ENCODE measurements at regions not wholly inside any gene's neighbourhood (a gene's known extent, or its start where the extent isn't known, plus 50 kb on each side); places are given as distances from the start of the nearest gene placed in this dataset.

- H3K9me3 Mint-ChIP-seq: peaks cover 4% of the 10 kb centered on the region
- H3K4me3 Mint-ChIP-seq: no peak overlapping the region
- H3K36me3 Mint-ChIP-seq (ENCODE audit: low read depth): no peaks in the 10 kb centered on the region
- H3K27ac Mint-ChIP-seq: no peak overlapping the region
- no peaks in the 10 kb centered on the region for H3K4me1 Mint-ChIP-seq (ENCODE audit: low read depth)
- H3K27me3 Mint-ChIP-seq (ENCODE audit: low read depth): no peaks in the 10 kb centered on the region
These were observed 736.2 kb downstream of the INHBA start for GRCh38 chr7:40966693-40967092.

DNA sequence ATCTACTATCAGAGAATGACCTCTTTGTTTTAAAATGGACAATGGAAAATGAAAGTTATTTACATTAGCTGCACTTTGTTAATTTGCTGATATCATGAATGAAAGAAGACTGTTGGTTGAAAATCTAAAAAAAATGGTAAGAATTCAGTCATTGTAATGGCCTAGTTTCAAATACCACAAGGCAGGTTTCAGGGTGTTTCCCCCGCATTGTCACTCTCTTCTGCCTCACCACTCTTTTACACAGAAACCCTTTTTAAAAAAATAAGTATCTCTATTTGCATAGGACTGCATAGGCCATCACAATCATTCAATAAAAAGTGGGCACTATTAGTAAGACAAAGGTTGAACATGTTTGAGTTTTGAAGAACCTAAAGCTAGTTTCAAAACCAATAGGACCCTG lies 737.1 kb downstream of the INHBA start:
- H3K27me3 Mint-ChIP-seq (ENCODE audit: low read depth): no peaks in the 10 kb centered on the region
- H3K36me3 Mint-ChIP-seq (ENCODE audit: low read depth): no peaks in the 10 kb centered on the region
- H3K4me3 Mint-ChIP-seq: no peak overlapping the region
- H3K27ac Mint-ChIP-seq: no peak overlapping the region
- H3K9me3 Mint-ChIP-seq: peaks cover 7% of the 10 kb centered on the region
- H3K4me1 Mint-ChIP-seq (ENCODE audit: low read depth): no peaks in the 10 kb centered on the region

DNA sequence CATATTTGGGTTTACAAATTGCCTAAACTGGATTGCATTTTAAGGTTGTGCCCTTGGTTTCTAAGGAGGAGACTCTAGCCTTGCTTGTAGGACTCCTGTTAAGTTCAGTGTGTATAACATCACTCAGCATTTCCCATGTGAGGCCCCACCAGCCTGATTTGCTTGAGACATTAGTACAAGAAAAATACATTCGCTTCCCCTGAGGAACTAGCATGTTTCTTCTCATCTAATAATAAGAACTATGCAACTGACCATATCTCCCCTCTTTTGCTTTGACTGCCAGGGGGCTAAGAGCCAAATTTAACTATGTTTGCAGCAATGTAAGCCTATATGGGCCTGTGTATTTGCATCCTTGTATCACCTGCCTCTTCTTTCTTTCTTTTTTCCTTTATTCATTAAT lies 737.9 kb downstream of the INHBA start:
- Mint-ChIP-seq H3K27ac (no peak overlapping the region), H3K36me3 (ENCODE audit: low read depth) (no peaks in the 10 kb centered on the region), H3K27me3 (ENCODE audit: low read depth) (no peaks in the 10 kb centered on the region), H3K9me3 (peaks cover 9% of the 10 kb centered on the region), H3K4me1 (ENCODE audit: low read depth) (no peaks in the 10 kb centered on the region), H3K4me3 (no peak overlapping the region)

DNA sequence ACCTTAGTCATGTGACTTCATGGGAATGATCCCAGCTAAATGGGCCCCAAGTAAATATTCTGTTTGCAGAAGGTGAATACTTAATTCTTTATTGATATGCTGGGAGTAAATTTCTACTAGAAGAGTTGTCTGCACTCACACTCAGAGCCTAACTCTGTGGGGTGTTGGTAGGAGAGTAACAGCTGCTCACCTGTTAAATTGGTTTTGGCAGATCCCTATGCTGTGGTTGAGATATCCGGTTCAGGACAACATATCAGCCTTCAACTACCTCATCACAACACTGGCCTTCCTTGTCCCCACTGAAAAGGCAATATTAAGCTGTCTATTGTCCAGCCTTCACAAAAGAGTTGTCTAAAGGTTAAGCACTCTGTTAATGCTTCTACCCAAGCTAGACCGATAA lies 738.3 kb downstream of the INHBA start:
- Mint-ChIP-seq H3K4me1 (ENCODE audit: low read depth) (no peaks in the 10 kb centered on the region), H3K9me3 (peaks cover 9% of the 10 kb centered on the region), H3K4me3 (no peak overlapping the region), H3K27me3 (ENCODE audit: low read depth) (no peaks in the 10 kb centered on the region), H3K27ac (no peak overlapping the region), H3K36me3 (ENCODE audit: low read depth) (no peaks in the 10 kb centered on the region)

DNA sequence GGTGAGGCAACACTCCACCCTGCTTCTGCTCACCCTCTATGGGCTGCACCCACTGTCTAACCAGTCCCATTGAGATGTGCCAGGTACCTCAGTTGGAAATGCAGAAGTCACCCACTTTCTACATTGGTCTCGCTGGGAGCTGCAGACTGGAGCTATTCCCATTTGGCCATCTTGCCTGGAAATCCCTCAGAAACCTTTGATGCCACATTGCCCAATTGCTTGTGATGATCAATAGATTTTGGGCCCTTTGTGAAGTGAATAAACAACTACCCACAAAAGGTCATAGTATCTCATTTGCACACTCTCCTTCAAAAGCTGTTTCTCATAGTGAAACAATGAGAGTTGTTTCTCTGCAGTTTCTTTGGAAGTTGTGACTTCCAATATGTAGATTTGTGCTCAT lies 742.9 kb downstream of the INHBA start:
- H3K4me3 Mint-ChIP-seq: no peak overlapping the region

DNA sequence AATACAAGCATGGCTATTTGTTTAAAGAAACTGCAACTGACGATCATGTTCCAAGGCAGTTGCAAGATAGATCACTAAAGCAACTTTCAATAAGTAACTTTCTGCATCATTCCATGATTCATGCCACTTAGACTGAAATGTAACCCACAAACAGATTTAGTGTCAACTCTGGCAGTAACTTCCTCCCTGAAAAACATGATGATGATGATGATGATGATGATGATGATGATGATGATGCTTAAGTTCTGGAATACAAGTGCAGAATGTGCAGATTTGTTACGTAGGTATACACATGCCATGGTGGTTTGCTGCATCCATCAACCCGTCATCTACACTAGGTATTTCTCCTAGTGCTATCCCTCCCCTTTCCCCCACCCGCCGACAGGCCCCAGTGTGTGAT lies 754.7 kb downstream of the INHBA start:
- no peak overlapping the region for H3K4me3 Mint-ChIP-seq
- no peaks in the 10 kb centered on the region for H3K4me1 Mint-ChIP-seq (ENCODE audit: low read depth)
- H3K36me3 Mint-ChIP-seq (ENCODE audit: low read depth): no peaks in the 10 kb centered on the region
- no peak overlapping the region for H3K27ac Mint-ChIP-seq
- H3K27me3 Mint-ChIP-seq (ENCODE audit: low read depth): no peaks in the 10 kb centered on the region
- H3K9me3 Mint-ChIP-seq: peaks cover 27% of the 10 kb centered on the region

More for the DNA sequence above, 742.9 kb downstream of the INHBA start:
- Mint-ChIP-seq H3K36me3 (ENCODE audit: low read depth) (no peaks in the 10 kb centered on the region), H3K9me3 (peaks cover 26% of the 10 kb centered on the region), H3K4me1 (ENCODE audit: low read depth) (no peaks in the 10 kb centered on the region), H3K27ac (no peak overlapping the region), H3K27me3 (ENCODE audit: low read depth) (no peaks in the 10 kb centered on the region)

DNA sequence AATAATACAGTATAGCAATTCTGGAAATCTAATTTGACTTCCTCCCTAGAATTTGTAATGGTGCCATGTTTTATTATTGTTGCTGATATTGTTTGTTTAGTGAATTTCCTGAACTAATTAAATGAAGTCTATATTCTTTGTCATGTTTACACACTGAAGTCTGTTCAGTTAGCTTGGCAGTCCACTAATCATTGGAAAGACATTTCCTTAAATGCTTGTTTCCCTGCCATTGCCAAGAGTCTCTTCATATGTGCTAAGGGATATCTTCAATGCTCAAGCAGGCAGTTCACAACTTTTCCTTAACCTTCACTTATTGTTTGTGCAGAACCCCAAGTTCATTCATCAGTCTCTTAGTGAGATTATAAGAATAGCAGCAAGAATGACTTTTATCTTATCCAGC lies 755.3 kb downstream of the INHBA start:
- no peaks in the 10 kb centered on the region for H3K36me3 Mint-ChIP-seq (ENCODE audit: low read depth)

DNA sequence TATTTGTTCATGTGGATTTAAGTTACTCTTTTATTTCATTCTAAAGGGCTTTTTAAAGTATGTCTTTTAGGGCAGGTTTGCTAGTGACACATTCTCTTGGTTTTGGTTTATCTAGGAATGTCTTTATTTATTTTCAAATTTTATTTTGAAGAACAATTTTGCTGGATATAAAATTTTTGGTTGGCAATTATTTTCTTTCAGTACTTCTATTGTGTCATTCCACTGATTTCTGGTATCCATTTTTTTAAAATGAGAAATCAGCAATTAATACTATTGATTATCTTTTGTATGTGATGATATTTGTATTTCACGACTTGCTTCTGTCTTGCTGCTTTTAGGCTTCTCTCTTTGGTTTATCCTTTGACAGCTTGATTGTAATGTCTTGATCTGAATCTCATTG lies 756.3 kb downstream of the INHBA start:
- no peaks in the 10 kb centered on the region for H3K4me1 Mint-ChIP-seq (ENCODE audit: low read depth)
- no peaks in the 10 kb centered on the region for H3K27me3 Mint-ChIP-seq (ENCODE audit: low read depth)
- no peak overlapping the region for H3K4me3 Mint-ChIP-seq
- H3K9me3 Mint-ChIP-seq: peaks cover 27% of the 10 kb centered on the region
- no peak overlapping the region for H3K27ac Mint-ChIP-seq
- H3K36me3 Mint-ChIP-seq (ENCODE audit: low read depth): no peaks in the 10 kb centered on the region

More for the DNA sequence above, 755.3 kb downstream of the INHBA start:
- Mint-ChIP-seq H3K27ac (no peak overlapping the region), H3K27me3 (ENCODE audit: low read depth) (no peaks in the 10 kb centered on the region), H3K9me3 (peaks cover 27% of the 10 kb centered on the region), H3K4me1 (ENCODE audit: low read depth) (no peaks in the 10 kb centered on the region), H3K4me3 (no peak overlapping the region)

DNA sequence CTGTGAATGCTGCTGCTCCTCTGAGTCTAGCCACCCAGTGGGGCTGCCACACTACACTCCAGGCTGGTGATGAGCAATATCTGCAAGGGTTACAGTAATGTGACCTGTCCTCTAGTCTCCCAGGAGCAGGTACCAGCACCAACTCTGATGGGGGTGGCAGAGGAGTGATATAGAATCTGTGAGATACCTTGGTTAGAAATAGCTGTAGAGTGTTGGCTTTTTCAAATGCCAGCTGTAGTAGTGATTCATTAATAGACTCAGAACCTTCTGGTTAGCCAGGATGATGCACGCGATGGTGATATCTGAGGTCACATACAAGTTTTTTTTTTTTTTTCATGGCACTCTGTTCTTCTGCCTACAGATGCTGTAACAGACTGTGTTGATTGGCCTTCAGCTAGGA lies 757.1 kb downstream of the INHBA start:
- H3K27me3 Mint-ChIP-seq (ENCODE audit: low read depth): no peaks in the 10 kb centered on the region
- no peaks in the 10 kb centered on the region for H3K4me1 Mint-ChIP-seq (ENCODE audit: low read depth)
- H3K36me3 Mint-ChIP-seq (ENCODE audit: low read depth): no peaks in the 10 kb centered on the region
- H3K27ac Mint-ChIP-seq: no peak overlapping the region
- H3K4me3 Mint-ChIP-seq: no peak overlapping the region
- H3K9me3 Mint-ChIP-seq: peaks cover 24% of the 10 kb centered on the region

GRCh38 chr7:40944981-40945585 lies 757.8 kb downstream of the INHBA start:
- Mint-ChIP-seq H3K27ac (no peak overlapping the region), H3K27me3 (ENCODE audit: low read depth) (no peaks in the 10 kb centered on the region), H3K4me3 (no peak overlapping the region), H3K36me3 (ENCODE audit: low read depth) (no peaks in the 10 kb centered on the region), H3K4me1 (ENCODE audit: low read depth) (no peaks in the 10 kb centered on the region), H3K9me3 (peaks cover 24% of the 10 kb centered on the region)

DNA sequence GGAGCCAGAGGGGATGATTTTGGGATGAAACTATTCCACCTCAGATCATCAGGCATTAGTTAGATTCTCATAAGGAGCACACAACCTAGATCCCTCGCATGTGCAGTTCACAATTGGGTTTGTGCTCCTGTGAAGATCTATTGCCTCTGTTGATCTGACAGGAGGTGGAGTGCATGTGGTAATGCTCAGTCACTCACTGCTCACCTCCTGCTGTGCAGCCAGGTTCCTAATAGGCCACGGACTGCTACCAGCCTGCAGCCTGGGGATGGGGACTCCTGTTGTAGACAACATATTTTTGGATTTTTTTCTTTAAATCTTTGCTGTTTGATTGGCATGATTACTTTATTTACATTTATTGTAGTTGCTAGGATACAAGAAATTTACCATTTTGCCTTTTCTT lies 765.0 kb downstream of the INHBA start:
- H3K4me1 Mint-ChIP-seq (ENCODE audit: low read depth): no peaks in the 10 kb centered on the region
- H3K4me3 Mint-ChIP-seq: no peak overlapping the region
- H3K27ac Mint-ChIP-seq: no peak overlapping the region
- no peaks in the 10 kb centered on the region for H3K36me3 Mint-ChIP-seq (ENCODE audit: low read depth)
- no peaks in the 10 kb centered on the region for H3K27me3 Mint-ChIP-seq (ENCODE audit: low read depth)
- peaks cover 9% of the 10 kb centered on the region for H3K9me3 Mint-ChIP-seq

DNA sequence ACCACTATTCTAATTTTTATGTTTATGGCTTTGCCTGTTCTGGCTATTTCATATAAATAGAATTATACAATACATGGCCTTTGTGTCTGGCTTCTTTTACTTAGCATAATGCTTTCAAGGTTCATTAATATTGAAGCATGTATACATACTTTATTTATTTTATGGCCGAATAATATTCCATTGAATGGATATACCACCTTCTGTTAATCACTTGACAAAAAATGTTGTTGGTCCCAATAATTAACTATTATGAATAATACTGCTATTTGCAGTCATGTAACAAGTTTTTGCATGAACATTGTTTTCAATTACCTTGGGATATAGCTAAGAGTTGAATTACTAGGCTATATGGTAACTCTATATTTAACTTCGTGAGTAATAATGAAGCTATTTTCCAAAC lies 767.5 kb downstream of the INHBA start:
- Mint-ChIP-seq H3K27me3 (ENCODE audit: low read depth) (no peaks in the 10 kb centered on the region), H3K27ac (no peak overlapping the region), H3K4me1 (ENCODE audit: low read depth) (no peaks in the 10 kb centered on the region), H3K4me3 (no peak overlapping the region), H3K36me3 (ENCODE audit: low read depth) (no peaks in the 10 kb centered on the region), H3K9me3 (peaks cover 9% of the 10 kb centered on the region)

GRCh38 chr7:40923626-40924025 lies 779.3 kb downstream of the INHBA start:
- Mint-ChIP-seq H3K4me3 (no peak overlapping the region), H3K9me3 (no peaks in the 10 kb centered on the region), H3K27ac (no peak overlapping the region), H3K4me1 (ENCODE audit: low read depth) (no peaks in the 10 kb centered on the region), H3K27me3 (ENCODE audit: low read depth) (no peaks in the 10 kb centered on the region), H3K36me3 (ENCODE audit: low read depth) (no peaks in the 10 kb centered on the region)

- no peaks in the 10 kb centered on the region for H3K36me3 Mint-ChIP-seq (ENCODE audit: low read depth)
- H3K4me1 Mint-ChIP-seq (ENCODE audit: low read depth): no peaks in the 10 kb centered on the region
- no peaks in the 10 kb centered on the region for H3K27me3 Mint-ChIP-seq (ENCODE audit: low read depth)
These were observed 780.6 kb downstream of the INHBA start for GRCh38 chr7:40922316-40922670.

GRCh38 chr7:40921589-40922315 lies 781.1 kb downstream of the INHBA start:
- no peaks in the 10 kb centered on the region for H3K4me1 Mint-ChIP-seq (ENCODE audit: low read depth)
- H3K4me3 Mint-ChIP-seq: no peak overlapping the region
- H3K27ac Mint-ChIP-seq: no peak overlapping the region
- no peaks in the 10 kb centered on the region for H3K36me3 Mint-ChIP-seq (ENCODE audit: low read depth)
- H3K9me3 Mint-ChIP-seq: no peaks in the 10 kb centered on the region
- no peaks in the 10 kb centered on the region for H3K27me3 Mint-ChIP-seq (ENCODE audit: low read depth)

More at GRCh38 chr7:40922316-40922670, 780.6 kb downstream of the INHBA start:
- Mint-ChIP-seq H3K9me3 (no peaks in the 10 kb centered on the region), H3K27ac (no peak overlapping the region), H3K4me3 (no peak overlapping the region)
